GM18499 (cell line): ENCODE measurements at regions not wholly inside any gene's neighbourhood (a gene's known extent, or its start where the extent isn't known, plus 50 kb on each side); places are given as distances from the start of the nearest gene placed in this dataset.

ENCODE experiments used
- ATAC-seq: cut with Tn5 transposase; IDR thresholded peaks from one replicate; pipeline ENCODE4 v1.9.1; 2021; ENCODE audit warnings: moderate number of reproducible peaks; ENCODE audit not compliant: insufficient read depth, unreplicated experiment

GRCh38 chr22:48444320-48445112, 1383.2 kb downstream of the BRD1 start:
- ATAC-seq = no peak

- ATAC-seq = no peak
These were observed 1384.0 kb downstream of the BRD1 start for GRCh38 chr22:48443680-48444079.

GRCh38 chr22:48442663-48443062, 1385.0 kb downstream of the BRD1 start:
- no peak for ATAC-seq

- no peak for ATAC-seq
These were observed 1386.2 kb downstream of the BRD1 start for GRCh38 chr22:48441553-48441850.

- ATAC-seq = no peak
These were observed 1386.8 kb downstream of the BRD1 start for GRCh38 chr22:48440673-48441552.

- no peak for ATAC-seq
These were observed 1387.5 kb downstream of the BRD1 start for GRCh38 chr22:48440176-48440575.

- ATAC-seq = no peak
These were observed 1388.0 kb downstream of the BRD1 start for GRCh38 chr22:48439560-48440135.

GRCh38 chr22:48438800-48439559, 1388.7 kb downstream of the BRD1 start:
- no peak for ATAC-seq

- ATAC-seq = no peak
These were observed 1389.6 kb downstream of the BRD1 start for GRCh38 chr22:48438096-48438495.

- no peak for ATAC-seq
These were observed 1391.3 kb downstream of the BRD1 start for GRCh38 chr22:48436201-48436931.

- ATAC-seq = no peak
These were observed 1392.8 kb downstream of the BRD1 start for GRCh38 chr22:48434868-48435250.

GRCh38 chr22:48434156-48434867, 1393.4 kb downstream of the BRD1 start:
- no peak for ATAC-seq

- ATAC-seq = no peak
These were observed 1394.0 kb downstream of the BRD1 start for GRCh38 chr22:48433647-48434046.

GRCh38 chr22:48432781-48433518, 1394.7 kb downstream of the BRD1 start:
- ATAC-seq = no peak

GRCh38 chr22:48431536-48432315, 1395.9 kb downstream of the BRD1 start:
- no peak for ATAC-seq

- ATAC-seq = no peak
These were observed 1396.7 kb downstream of the BRD1 start for GRCh38 chr22:48431014-48431413.

- no peak for ATAC-seq
These were observed 1398.1 kb downstream of the BRD1 start for GRCh38 chr22:48429446-48430020.
